OCI-LY3 (cell line): ENCODE measurements at regions not wholly inside any gene's neighbourhood (a gene's known extent, or its start where the extent isn't known, plus 50 kb on each side); places are given as distances from the start of the nearest gene placed in this dataset.

Source experiments
- H2AFZ ChIP-seq: fragments of 200-600, 300-600 bp; shearing (Covaris generic); 2 replicates; pipeline ENCODE4 v1.6.0; 2014; ENCODE audit warnings: antibody characterized with exemption, low read depth, low read length
- H3K27ac ChIP-seq: fragments of 200-600, 300-600 bp; sonication (generic); 2 replicates; pipeline ENCODE4 v1.5.1; 2014; ENCODE audit warnings: mild to moderate bottlenecking, low read length, moderate library complexity, mixed read lengths
- H3K27me3 ChIP-seq: fragments of 200-600, 300-600 bp; sonication (generic); 2 replicates; pipeline ENCODE4 v1.6.1; 2014; ENCODE audit warnings: low read depth, low read length, mixed read lengths
- H3K36me3 ChIP-seq: fragments of 200-600, 300-600 bp; sonication (generic); replicated peaks from 2 replicates; pipeline ENCODE3; 2014; ENCODE audit warnings: low read depth, low read length, mixed read lengths
- H3K4me1 ChIP-seq: fragments of 300-600, 200-600 bp; sonication (generic); 2 replicates; pipeline ENCODE4 v1.6.1; 2014; ENCODE audit warnings: low read length, mixed read lengths
- H3K4me2 ChIP-seq: fragments of 200-600, 300-600 bp; sonication (generic); 2 replicates; pipeline ENCODE4 v1.6.1; 2014; ENCODE audit warnings: low read length, mixed read lengths
- H3K4me3 ChIP-seq: fragments of 300-600, 200-600 bp; sonication (generic); 2 replicates; pipeline ENCODE4 v1.5.1; 2014; ENCODE audit warnings: antibody characterized with exemption, mild to moderate bottlenecking, low read length, moderate library complexity
- H3K79me2 ChIP-seq: fragments of 300-600, 200-600 bp; shearing (Covaris generic); 2 replicates; pipeline ENCODE4 v1.6.1; 2014; ENCODE audit warnings: mild to moderate bottlenecking, low read length, mixed read lengths
- H3K9ac ChIP-seq: fragments of 300-600, 200-600 bp; shearing (Covaris generic); 2 replicates; pipeline ENCODE4 v1.6.0; 2014; ENCODE audit warnings: mild to moderate bottlenecking, low read length, moderate library complexity
- H3K9me3 ChIP-seq: fragments of 200-600, 300-600 bp; shearing (Covaris generic); 2 replicates; pipeline ENCODE4 v1.6.1; 2014; ENCODE audit warnings: low read length, mixed read lengths; ENCODE audit not compliant: insufficient read depth
- H4K20me1 ChIP-seq: fragments of 200-600, 300-600 bp; sonication (generic); 2 replicates; pipeline ENCODE4 v1.6.1; 2016; ENCODE audit warnings: low read length, mixed read lengths; ENCODE audit not compliant: insufficient read depth
- EZH2phosphoT487 ChIP-seq: fragments of 200-600 bp; shearing (Covaris generic); IDR thresholded peaks from 2 replicates; pipeline ENCODE4 v1.6.1; 2018; ENCODE audit warnings: antibody characterized with exemption, mixed run types, low read depth
- TF ChIP-seq, protein P1 (sequence below): fragments of 200-600, 300-600 bp; sonication (generic); IDR thresholded peaks from 2 replicates; pipeline ENCODE4 v1.5.1; 2014; ENCODE audit warnings: antibody characterized with exemption, low read length, low read depth

DNA sequence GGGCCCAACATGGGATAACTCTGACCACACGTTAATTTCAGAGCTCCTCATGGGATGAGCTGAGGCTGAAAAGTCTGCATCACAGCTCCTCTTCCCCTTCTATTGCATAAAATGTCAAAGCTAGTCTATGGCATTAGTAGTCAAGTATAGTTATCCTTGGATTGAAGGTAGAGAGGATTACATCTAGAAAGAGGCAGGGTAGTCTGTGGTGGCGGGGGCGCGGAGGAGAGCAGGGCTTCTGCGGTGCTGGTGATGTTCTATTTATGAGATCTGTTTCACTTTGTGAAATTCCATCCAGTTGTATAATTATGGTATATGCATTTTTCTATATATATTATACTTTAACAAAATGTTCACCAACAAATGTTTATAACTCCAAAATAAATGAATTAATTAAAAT, 329.5 kb upstream of the GRAMD2B start:
- H3K27ac ChIP-seq = no peak overlapping the region
- no peak overlapping the region for H3K4me3 ChIP-seq
- no peak overlapping the region for H2AFZ ChIP-seq
- no peaks in the 10 kb centered on the region for H3K4me1 ChIP-seq
- no peak overlapping the region for H3K4me2 ChIP-seq
- no peaks in the 10 kb centered on the region for H4K20me1 ChIP-seq
- no peak overlapping the region for H3K9ac ChIP-seq
- H3K9me3 ChIP-seq = no peaks in the 10 kb centered on the region
- no peak for TF ChIP-seq EZH2phosphoT487
- TF ChIP-seq, protein P1, sequence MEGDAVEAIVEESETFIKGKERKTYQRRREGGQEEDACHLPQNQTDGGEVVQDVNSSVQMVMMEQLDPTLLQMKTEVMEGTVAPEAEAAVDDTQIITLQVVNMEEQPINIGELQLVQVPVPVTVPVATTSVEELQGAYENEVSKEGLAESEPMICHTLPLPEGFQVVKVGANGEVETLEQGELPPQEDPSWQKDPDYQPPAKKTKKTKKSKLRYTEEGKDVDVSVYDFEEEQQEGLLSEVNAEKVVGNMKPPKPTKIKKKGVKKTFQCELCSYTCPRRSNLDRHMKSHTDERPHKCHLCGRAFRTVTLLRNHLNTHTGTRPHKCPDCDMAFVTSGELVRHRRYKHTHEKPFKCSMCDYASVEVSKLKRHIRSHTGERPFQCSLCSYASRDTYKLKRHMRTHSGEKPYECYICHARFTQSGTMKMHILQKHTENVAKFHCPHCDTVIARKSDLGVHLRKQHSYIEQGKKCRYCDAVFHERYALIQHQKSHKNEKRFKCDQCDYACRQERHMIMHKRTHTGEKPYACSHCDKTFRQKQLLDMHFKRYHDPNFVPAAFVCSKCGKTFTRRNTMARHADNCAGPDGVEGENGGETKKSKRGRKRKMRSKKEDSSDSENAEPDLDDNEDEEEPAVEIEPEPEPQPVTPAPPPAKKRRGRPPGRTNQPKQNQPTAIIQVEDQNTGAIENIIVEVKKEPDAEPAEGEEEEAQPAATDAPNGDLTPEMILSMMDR = no peak
- H3K36me3 ChIP-seq = no peaks in the 10 kb centered on the region
- H3K27me3 ChIP-seq = no peaks in the 10 kb centered on the region
- no peaks in the 10 kb centered on the region for H3K79me2 ChIP-seq

DNA sequence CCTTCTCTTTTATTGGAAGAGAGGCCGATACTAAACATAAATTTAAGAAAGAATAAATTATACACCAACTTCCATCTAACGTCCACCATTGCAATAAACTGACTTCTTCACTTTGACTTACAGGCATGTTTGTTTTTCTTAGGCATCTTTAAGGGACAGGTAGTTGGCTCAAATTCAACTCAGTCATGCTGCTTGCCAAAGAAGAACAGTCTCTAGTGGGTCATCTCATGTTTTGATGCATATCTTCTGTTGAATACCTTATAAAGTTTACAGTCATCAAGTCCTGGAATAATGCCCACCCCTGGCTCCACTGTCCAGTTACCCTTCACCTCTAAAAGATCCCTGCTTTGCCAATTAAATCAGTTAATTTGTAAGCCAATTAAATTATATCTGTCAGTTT, 328.2 kb upstream of the GRAMD2B start:
- H3K79me2 ChIP-seq = no peaks in the 10 kb centered on the region
- H4K20me1 ChIP-seq = no peaks in the 10 kb centered on the region
- no peaks in the 10 kb centered on the region for H3K9me3 ChIP-seq
- no peak overlapping the region for H3K9ac ChIP-seq
- no peak overlapping the region for H3K4me3 ChIP-seq
- no peaks in the 10 kb centered on the region for H3K4me1 ChIP-seq
- no peak overlapping the region for H3K27ac ChIP-seq
- H3K27me3 ChIP-seq = no peaks in the 10 kb centered on the region
- H3K4me2 ChIP-seq = no peak overlapping the region
- H2AFZ ChIP-seq = no peak overlapping the region
- TF ChIP-seq EZH2phosphoT487 = no peak
- TF ChIP-seq, protein P1 = no peak
- H3K36me3 ChIP-seq = no peaks in the 10 kb centered on the region

DNA sequence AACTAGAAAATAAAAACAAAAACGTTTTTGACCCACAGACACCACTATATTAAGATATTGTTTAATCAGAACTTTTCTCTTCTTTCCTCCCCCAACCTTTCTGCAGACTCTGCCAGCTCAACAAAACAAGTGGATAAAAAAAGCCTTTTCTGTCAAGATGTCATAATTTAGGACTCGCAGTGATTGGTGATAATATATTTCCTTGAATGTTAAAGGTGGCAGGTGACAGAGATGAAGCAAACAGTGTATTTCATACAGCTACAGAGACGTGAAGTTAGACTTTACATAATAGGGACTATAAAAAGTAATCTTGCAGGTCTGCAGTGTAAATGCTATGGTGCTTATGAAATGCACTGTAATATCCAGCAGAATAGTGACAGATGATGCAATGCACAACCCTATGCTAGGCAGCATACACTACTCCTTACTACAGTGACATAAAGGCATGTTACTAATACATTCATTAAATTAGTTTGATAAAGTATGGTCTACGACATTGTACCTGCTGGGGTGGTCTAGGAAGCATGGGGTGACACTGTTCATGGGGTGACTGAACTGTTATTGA, 326.7 kb upstream of the GRAMD2B start:
- no peak overlapping the region for H3K4me2 ChIP-seq
- no peaks in the 10 kb centered on the region for H3K9me3 ChIP-seq
- no peaks in the 10 kb centered on the region for H3K36me3 ChIP-seq
- no peaks in the 10 kb centered on the region for H3K79me2 ChIP-seq
- no peak overlapping the region for H3K27ac ChIP-seq
- H3K9ac ChIP-seq = no peak overlapping the region
- H3K4me3 ChIP-seq = no peak overlapping the region
- H4K20me1 ChIP-seq = no peaks in the 10 kb centered on the region
- TF ChIP-seq, protein P1 = no peak
- no peak for TF ChIP-seq EZH2phosphoT487
- no peaks in the 10 kb centered on the region for H3K27me3 ChIP-seq
- H2AFZ ChIP-seq = no peak overlapping the region
- H3K4me1 ChIP-seq = no peaks in the 10 kb centered on the region

DNA sequence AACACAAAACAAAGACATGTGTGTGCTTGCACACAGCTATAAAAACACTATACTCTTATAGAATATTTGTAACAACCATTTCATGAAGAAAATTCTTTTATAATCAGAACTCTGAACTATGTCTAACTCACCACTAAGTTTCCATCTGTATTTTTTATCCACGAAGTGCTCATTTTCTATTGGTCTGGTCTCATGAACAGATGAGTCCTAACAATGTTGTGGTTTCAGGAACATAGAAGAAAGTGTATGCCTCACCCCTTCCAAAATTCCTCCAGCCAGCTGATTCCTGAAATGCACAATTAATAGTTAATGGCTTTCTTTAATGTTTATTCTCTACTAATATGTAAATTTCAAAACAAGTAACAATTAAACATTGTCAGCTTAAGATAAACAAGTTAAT, 325.3 kb upstream of the GRAMD2B start:
- Histone ChIP-seq H3K36me3 (no peaks in the 10 kb centered on the region), H2AFZ (no peak overlapping the region), H3K4me1 (no peaks in the 10 kb centered on the region), H3K79me2 (no peaks in the 10 kb centered on the region), H4K20me1 (no peaks in the 10 kb centered on the region), H3K27ac (no peak overlapping the region), H3K9me3 (no peaks in the 10 kb centered on the region), H3K4me3 (no peak overlapping the region), H3K27me3 (no peaks in the 10 kb centered on the region), H3K9ac (no peak overlapping the region), H3K4me2 (no peak overlapping the region)
- TF ChIP-seq, protein P1 = no peak
- no peak for TF ChIP-seq EZH2phosphoT487
